MM.1S (cell line): ENCODE measurements at regions not wholly inside any gene's neighbourhood (a gene's known extent, or its start where the extent isn't known, plus 50 kb on each side); places are given as distances from the start of the nearest gene placed in this dataset.

ENCODE experiments used
- EZH2phosphoT487 ChIP-seq: fragments of 300-600 bp; sonication (generic); IDR thresholded peaks from 2 replicates; pipeline ENCODE4 v1.6.1; 2018; ENCODE audit warnings: antibody characterized with exemption, low read length
- TF ChIP-seq, protein P1 (sequence below): fragments of 300-600 bp; sonication (generic); IDR thresholded peaks from 2 replicates; pipeline ENCODE4 v1.5.1; 2016; ENCODE audit warnings: antibody characterized with exemption, low read length, mixed read lengths

DNA sequence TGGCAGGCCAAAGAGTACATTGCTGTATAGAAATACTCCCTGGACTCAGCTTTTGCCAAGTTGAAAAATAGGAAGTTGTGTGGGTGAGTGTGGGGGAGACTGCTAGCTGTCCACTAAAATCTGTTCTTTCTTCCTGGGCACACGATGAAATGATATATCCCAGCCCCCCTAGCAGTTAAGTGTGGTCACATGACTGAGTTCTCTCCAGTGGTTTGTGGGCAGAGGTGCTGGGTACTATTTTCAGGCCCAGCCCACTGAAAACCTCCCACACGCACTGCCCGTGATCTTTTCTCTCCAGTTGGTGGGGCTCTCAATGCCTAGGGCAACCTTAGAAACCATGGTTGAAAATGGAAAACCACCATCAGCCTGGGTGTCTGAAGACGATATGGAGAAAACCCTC, 119.7 kb upstream of the LMO4 start:
- TF ChIP-seq, protein P1, sequence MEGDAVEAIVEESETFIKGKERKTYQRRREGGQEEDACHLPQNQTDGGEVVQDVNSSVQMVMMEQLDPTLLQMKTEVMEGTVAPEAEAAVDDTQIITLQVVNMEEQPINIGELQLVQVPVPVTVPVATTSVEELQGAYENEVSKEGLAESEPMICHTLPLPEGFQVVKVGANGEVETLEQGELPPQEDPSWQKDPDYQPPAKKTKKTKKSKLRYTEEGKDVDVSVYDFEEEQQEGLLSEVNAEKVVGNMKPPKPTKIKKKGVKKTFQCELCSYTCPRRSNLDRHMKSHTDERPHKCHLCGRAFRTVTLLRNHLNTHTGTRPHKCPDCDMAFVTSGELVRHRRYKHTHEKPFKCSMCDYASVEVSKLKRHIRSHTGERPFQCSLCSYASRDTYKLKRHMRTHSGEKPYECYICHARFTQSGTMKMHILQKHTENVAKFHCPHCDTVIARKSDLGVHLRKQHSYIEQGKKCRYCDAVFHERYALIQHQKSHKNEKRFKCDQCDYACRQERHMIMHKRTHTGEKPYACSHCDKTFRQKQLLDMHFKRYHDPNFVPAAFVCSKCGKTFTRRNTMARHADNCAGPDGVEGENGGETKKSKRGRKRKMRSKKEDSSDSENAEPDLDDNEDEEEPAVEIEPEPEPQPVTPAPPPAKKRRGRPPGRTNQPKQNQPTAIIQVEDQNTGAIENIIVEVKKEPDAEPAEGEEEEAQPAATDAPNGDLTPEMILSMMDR, result no peak
- TF ChIP-seq EZH2phosphoT487, result no peak
